ENCODE measurements at regions not wholly inside any gene's neighbourhood (a gene's known extent, or its start where the extent isn't known, plus 50 kb on each side); places are given as distances from the start of the nearest gene placed in this dataset.

DNA sequence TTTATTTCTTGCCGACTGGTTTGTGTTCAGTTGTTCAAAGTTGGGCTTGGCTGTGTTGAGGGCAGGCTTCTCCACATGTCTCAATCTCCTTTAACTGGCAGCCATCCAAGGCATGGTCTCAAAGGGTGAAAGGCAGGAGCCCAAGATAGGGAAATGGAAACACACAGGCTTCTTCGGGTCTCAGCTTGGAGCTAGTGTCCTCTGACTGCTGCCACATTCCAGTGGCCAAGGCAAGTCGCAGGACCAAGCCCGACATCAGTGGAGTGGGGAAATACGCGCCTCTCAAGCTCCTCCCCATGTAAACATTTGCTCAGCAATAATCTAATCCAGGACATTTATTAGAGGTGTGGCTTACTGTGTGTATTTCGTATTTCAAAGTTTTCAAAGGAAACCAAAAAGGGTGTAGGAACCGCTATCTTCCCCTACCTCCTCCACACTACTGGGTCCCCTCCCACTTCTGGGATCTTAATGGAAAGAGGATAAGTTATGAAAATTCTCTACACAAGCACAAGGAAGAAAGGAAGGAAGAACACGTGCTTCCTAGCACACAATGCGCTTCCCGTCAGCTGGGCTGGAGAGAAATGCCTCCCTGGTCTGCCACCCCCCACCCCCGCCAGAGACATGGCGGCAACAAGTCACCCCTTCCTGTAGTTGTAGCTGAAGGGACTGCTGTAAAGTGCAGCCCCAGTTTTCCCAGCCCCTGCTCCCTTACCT lies 181.7 kb downstream of the FAM43A start:
- Histone ChIP-seq H3K9me2 (replicated peaks; ENCODE audit: insufficient read depth, low read length) (no peaks in the 10 kb centered on the region), H3K79me2 (ENCODE audit: insufficient read depth, low read length) (no peaks in the 10 kb centered on the region), H2AFZ (ENCODE audit: low read depth, low read length, severe bottlenecking) (no peak overlapping the region), H3K9me3 (ENCODE audit: insufficient read depth, low read length) (no peaks in the 10 kb centered on the region), H4K20me1 (ENCODE audit: low read depth, low read length) (no peaks in the 10 kb centered on the region), H3F3A (ENCODE audit: insufficient read depth) (no peaks in the 10 kb centered on the region), H3K36me3 (ENCODE audit: low read length) (no peaks in the 10 kb centered on the region), H3K4me3 (ENCODE audit: insufficient read depth, low read length, poor library complexity, severe bottlenecking) (no peak overlapping the region), H3K27me3 (ENCODE audit: low read length) (no peaks in the 10 kb centered on the region), H3K27ac (ENCODE audit: low read depth, low read length) (no peak overlapping the region), H3K4me2 (ENCODE audit: low read depth, low read length, poor library complexity, severe bottlenecking) (no peak overlapping the region), H3K9ac (ENCODE audit: low read length) (no peak overlapping the region)
- TF ChIP-seq EZH2phosphoT487 (conservative IDR thresholded peaks at IDR 0.05; ENCODE audit: low read length): no peak
- TF ChIP-seq, protein P1, sequence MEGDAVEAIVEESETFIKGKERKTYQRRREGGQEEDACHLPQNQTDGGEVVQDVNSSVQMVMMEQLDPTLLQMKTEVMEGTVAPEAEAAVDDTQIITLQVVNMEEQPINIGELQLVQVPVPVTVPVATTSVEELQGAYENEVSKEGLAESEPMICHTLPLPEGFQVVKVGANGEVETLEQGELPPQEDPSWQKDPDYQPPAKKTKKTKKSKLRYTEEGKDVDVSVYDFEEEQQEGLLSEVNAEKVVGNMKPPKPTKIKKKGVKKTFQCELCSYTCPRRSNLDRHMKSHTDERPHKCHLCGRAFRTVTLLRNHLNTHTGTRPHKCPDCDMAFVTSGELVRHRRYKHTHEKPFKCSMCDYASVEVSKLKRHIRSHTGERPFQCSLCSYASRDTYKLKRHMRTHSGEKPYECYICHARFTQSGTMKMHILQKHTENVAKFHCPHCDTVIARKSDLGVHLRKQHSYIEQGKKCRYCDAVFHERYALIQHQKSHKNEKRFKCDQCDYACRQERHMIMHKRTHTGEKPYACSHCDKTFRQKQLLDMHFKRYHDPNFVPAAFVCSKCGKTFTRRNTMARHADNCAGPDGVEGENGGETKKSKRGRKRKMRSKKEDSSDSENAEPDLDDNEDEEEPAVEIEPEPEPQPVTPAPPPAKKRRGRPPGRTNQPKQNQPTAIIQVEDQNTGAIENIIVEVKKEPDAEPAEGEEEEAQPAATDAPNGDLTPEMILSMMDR (IDR thresholded peaks at IDR 0.05; ENCODE audit: insufficient read depth, low read length, poor library complexity, severe bottlenecking): no peak

DNA sequence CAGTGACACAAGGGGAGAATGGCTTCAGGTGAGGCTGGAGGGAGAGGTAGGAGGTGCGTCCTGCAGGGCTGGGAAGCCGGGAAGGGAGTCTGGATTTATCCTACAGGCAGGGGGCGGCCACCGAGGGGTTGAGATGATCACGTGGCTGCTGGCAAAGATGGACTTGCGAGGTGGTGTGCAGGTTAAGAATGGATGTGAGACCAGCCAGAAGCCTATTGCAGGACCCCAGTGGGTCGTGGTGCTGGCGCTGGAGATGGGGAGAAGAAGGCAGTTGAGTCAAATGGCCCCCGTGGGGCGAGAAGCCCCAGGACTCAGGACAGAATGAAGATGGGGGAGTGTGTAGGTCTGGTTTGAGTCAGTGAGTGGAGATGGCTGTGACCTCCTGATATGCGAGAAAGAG lies 183.1 kb downstream of the FAM43A start:
- H3K9me3 ChIP-seq (ENCODE audit: insufficient read depth, low read length): no peaks in the 10 kb centered on the region
- H3K36me3 ChIP-seq (ENCODE audit: low read length): no peaks in the 10 kb centered on the region
- H3K79me2 ChIP-seq (ENCODE audit: insufficient read depth, low read length): no peaks in the 10 kb centered on the region
- no peak overlapping the region for H3K9ac ChIP-seq (ENCODE audit: low read length)
- H2AFZ ChIP-seq (ENCODE audit: low read depth, low read length, severe bottlenecking): no peak overlapping the region
- H3F3A ChIP-seq (ENCODE audit: insufficient read depth): no peaks in the 10 kb centered on the region
- no peaks in the 10 kb centered on the region for H3K27me3 ChIP-seq (ENCODE audit: low read length)
- H3K27ac ChIP-seq (ENCODE audit: low read depth, low read length): no peak overlapping the region
- H3K9me2 ChIP-seq (replicated peaks; ENCODE audit: insufficient read depth, low read length): no peaks in the 10 kb centered on the region
- H3K4me2 ChIP-seq (ENCODE audit: low read depth, low read length, poor library complexity, severe bottlenecking): no peak overlapping the region
- no peaks in the 10 kb centered on the region for H4K20me1 ChIP-seq (ENCODE audit: low read depth, low read length)
- no peak overlapping the region for H3K4me3 ChIP-seq (ENCODE audit: insufficient read depth, low read length, poor library complexity, severe bottlenecking)
- TF ChIP-seq EZH2phosphoT487 (conservative IDR thresholded peaks at IDR 0.05; ENCODE audit: low read length): no peak
- TF ChIP-seq, protein P1 (IDR thresholded peaks at IDR 0.05; ENCODE audit: insufficient read depth, low read length, poor library complexity, severe bottlenecking): no peak

DNA sequence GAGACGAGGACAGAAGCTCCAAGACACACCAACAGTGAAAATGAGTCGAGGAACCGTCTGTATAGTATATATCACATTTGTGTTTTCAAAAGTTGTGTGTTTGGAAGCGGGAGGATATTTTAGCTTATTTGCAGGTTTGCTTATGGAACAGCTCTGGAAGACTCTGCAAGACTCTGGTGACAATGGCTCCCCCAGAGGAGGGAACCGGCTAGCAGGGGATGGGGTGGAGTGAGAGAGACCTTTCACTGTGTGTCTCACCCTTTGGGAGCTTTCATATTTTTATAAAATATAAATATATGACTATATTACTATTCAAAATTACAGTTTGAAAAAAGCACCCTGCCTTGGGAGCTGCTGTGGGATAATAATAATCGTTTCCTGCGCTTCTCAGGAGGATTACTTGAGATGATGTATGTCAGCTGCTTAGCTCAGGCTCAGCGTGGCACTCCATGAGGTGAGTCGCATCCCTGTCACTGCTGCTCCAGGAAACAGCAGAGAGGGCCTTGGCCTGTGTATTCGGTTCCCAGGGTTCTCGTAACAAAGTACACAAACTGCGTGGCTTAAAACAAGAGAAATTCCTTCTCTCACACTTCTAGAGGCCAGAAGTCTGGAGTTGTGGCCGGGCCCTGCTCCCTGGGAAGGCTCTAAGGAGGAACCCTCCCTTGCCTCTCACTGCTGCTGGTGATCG lies 183.9 kb downstream of the FAM43A start:
- no peak for TF ChIP-seq EZH2phosphoT487 (conservative IDR thresholded peaks at IDR 0.05; ENCODE audit: low read length)
- TF ChIP-seq, protein P1 (IDR thresholded peaks at IDR 0.05; ENCODE audit: insufficient read depth, low read length, poor library complexity, severe bottlenecking): no peak
- no peaks in the 10 kb centered on the region for H3K36me3 ChIP-seq (ENCODE audit: low read length)
- H3K4me2 ChIP-seq (ENCODE audit: low read depth, low read length, poor library complexity, severe bottlenecking): no peak overlapping the region
- H3K9me3 ChIP-seq (ENCODE audit: insufficient read depth, low read length): no peaks in the 10 kb centered on the region
- H4K20me1 ChIP-seq (ENCODE audit: low read depth, low read length): no peaks in the 10 kb centered on the region
- H3K9me2 ChIP-seq (replicated peaks; ENCODE audit: insufficient read depth, low read length): no peaks in the 10 kb centered on the region
- H3K27me3 ChIP-seq (ENCODE audit: low read length): no peaks in the 10 kb centered on the region
- no peaks in the 10 kb centered on the region for H3K79me2 ChIP-seq (ENCODE audit: insufficient read depth, low read length)
- H3K9ac ChIP-seq (ENCODE audit: low read length): no peak overlapping the region
- no peak overlapping the region for H3K27ac ChIP-seq (ENCODE audit: low read depth, low read length)
- H3F3A ChIP-seq (ENCODE audit: insufficient read depth): no peaks in the 10 kb centered on the region
- no peak overlapping the region for H3K4me3 ChIP-seq (ENCODE audit: insufficient read depth, low read length, poor library complexity, severe bottlenecking)
- no peak overlapping the region for H2AFZ ChIP-seq (ENCODE audit: low read depth, low read length, severe bottlenecking)

Measured in SU-DHL-6 (cell line).